ENCODE measurements at regions not wholly inside any gene's neighbourhood (a gene's known extent, or its start where the extent isn't known, plus 50 kb on each side); places are given as distances from the start of the nearest gene placed in this dataset.

GRCh38 chr21:19350286-19350685, 946.7 kb upstream of the TMPRSS15 start:
- no peak for TF ChIP-seq CTCF (IDR thresholded peaks at IDR 0.05)
- no peak for TF ChIP-seq POLR2A (IDR thresholded peaks at IDR 0.05)

Measured in heart left ventricle (tissue), 13 donors.